ENCODE measurements at regions not wholly inside any gene's neighbourhood (a gene's known extent, or its start where the extent isn't known, plus 50 kb on each side); places are given as distances from the start of the nearest gene placed in this dataset.

DNA sequence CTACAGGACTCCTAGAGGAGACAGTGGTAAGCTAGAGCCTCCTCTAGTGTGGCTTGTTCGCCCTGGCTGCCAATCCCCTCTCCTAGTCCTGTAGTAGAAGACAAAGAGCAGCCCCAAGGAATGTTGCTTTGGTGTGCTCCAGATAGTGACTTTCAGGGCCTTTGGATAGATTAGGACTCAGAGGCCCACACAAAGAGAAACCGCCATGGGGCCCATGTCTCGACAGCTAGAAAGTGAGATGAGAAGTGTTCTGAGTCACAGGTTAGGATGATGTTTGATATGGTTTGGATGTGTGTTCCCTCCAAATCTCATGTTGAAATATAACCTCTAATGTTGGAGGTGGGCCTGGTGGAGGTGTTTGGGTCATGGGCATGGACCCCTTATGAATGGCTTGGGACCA is 51.8 kb upstream of the JDP2 start:
- Histone ChIP-seq H3K9me3 (ENCODE audit: control insufficient read depth in 2 of 2, insufficient read depth in 1 of 2, low read length in 1 of 2) (no peaks in the 10 kb centered on the region), H3K4me1 (ENCODE audit: control insufficient read depth in 2 of 2, insufficient read depth in 2 of 2, low read length in 2 of 2) (peaks cover 0 to 9% of the 10 kb centered on the region in 2 donors), H3K4me3 (ENCODE audit: low read length in 2 of 2) (no peak overlapping the region), H3K36me3 (ENCODE audit: control insufficient read depth in 2 of 2, insufficient read depth in 2 of 2, low read length in 1 of 2) (no peaks in the 10 kb centered on the region), H3K27ac (ENCODE audit: low read depth in 1 of 2, low read length in 1 of 2) (no peak overlapping the region), H3K27me3 (ENCODE audit: control insufficient read depth in 2 of 2, insufficient read depth in 1 of 2, low read length in 1 of 2) (no peaks in the 10 kb centered on the region)
- WGBS, result over 99% methylated on average over 3 of the region's 3 CpGs
- no peak for DNase-seq (ENCODE audit: low read depth in 6 of 9, low spot score in 9 of 9)

Data from thymus (tissue), 11 donors.